ENCODE measurements at regions not wholly inside any gene's neighbourhood (a gene's known extent, or its start where the extent isn't known, plus 50 kb on each side); places are given as distances from the start of the nearest gene placed in this dataset.
"Not testable (repeated sequence)": the region's sequence is repeated elsewhere in the genome, so short reads cannot be mapped to it uniquely, and the experiment has no call there.

- no peak for TF ChIP-seq CTCF (IDR thresholded peaks at IDR 0.05)
- no peak for TF ChIP-seq EP300 (IDR thresholded peaks at IDR 0.05)
- no peak for TF ChIP-seq POLR2A (IDR thresholded peaks at IDR 0.05)
- no peak for TF ChIP-seq POLR2AphosphoS5 (IDR thresholded peaks at IDR 0.05)
- no peak overlapping the region for H3K27ac ChIP-seq
- peak in 1 of 2 donors; percentile 53 for DNase-seq
- H3K27me3 ChIP-seq, result no peaks in the 10 kb centered on the region
- intact Hi-C loops (cut with DNase I; ENCODE audit: low total_unique reads), result no loop called here
- H3K4me3 ChIP-seq, result no peak overlapping the region
- no peaks in the 10 kb centered on the region for H3K9me3 ChIP-seq
- H3K36me3 ChIP-seq, result no peaks in the 10 kb centered on the region
- H3K4me1 ChIP-seq, result peaks cover 0 to 19% (median 7%) of the 10 kb centered on the region in 4 donors
- WGBS, 5 donors, result 77 to 88% (median 81%) methylated on average over 9 of the region's 9 CpGs
These were observed 103.3 kb upstream of the GATA6 start for GRCh38 chr18:22066083-22066485.

GRCh38 chr18:22067109-22067508 is 102.3 kb upstream of the GATA6 start:
- TF ChIP-seq POLR2A (IDR thresholded peaks at IDR 0.05) (no peak), POLR2AphosphoS5 (IDR thresholded peaks at IDR 0.05) (no peak), CTCF (IDR thresholded peaks at IDR 0.05) (no peak), EP300 (IDR thresholded peaks at IDR 0.05) (no peak)
- H3K27ac ChIP-seq, result no peak overlapping the region
- no peaks in the 10 kb centered on the region for H3K9me3 ChIP-seq
- H3K4me3 ChIP-seq, result no peak overlapping the region
- intact Hi-C loops (cut with DNase I; ENCODE audit: low total_unique reads), result no loop called here
- no peaks in the 10 kb centered on the region for H3K36me3 ChIP-seq
- no peak for DNase-seq
- H3K27me3 ChIP-seq, result no peaks in the 10 kb centered on the region
- WGBS, 5 donors, result 89 to 98% (median 94%) methylated on average over 2 of the region's 2 CpGs
- H3K4me1 ChIP-seq, result peaks cover 0 to 17% (median 6%) of the 10 kb centered on the region in 4 donors

GRCh38 chr18:22067682-22068081 is 101.7 kb upstream of the GATA6 start:
- Histone ChIP-seq H3K27ac (no peak overlapping the region), H3K9me3 (no peaks in the 10 kb centered on the region), H3K27me3 (no peaks in the 10 kb centered on the region), H3K4me3 (no peak overlapping the region), H3K4me1 (peaks cover 0 to 15% (median 5%) of the 10 kb centered on the region in 4 donors), H3K36me3 (no peaks in the 10 kb centered on the region)
- WGBS, 5 donors, result 73 to 91% (median 79%) methylated on average over 3 of the region's 3 CpGs
- intact Hi-C loops (cut with DNase I; ENCODE audit: low total_unique reads), result no loop called here
- TF ChIP-seq CTCF (IDR thresholded peaks at IDR 0.05) (no peak), POLR2A (IDR thresholded peaks at IDR 0.05) (no peak), EP300 (IDR thresholded peaks at IDR 0.05) (no peak), POLR2AphosphoS5 (IDR thresholded peaks at IDR 0.05) (no peak)
- DNase-seq, result no peak

GRCh38 chr18:22068784-22069183 is 100.6 kb upstream of the GATA6 start:
- DNase-seq; intact Hi-C loops (cut with DNase I; ENCODE audit: low total_unique reads); H3K4me1 ChIP-seq; H3K36me3 ChIP-seq; H3K9me3 ChIP-seq; H3K27me3 ChIP-seq; H3K27ac ChIP-seq; H3K4me3 ChIP-seq: not testable (repeated sequence)
- 91 to 98% (median 96%) methylated on average over 2 of the region's 2 CpGs for WGBS, 5 donors

GRCh38 chr18:22069916-22070315 is 99.5 kb upstream of the GATA6 start:
- Histone ChIP-seq H3K9me3 (no peaks in the 10 kb centered on the region), H3K36me3 (no peaks in the 10 kb centered on the region), H3K27me3 (no peaks in the 10 kb centered on the region), H3K27ac (no peak overlapping the region), H3K4me3 (no peak overlapping the region), H3K4me1 (peaks cover 0 to 8% (median 0%) of the 10 kb centered on the region in 4 donors)
- intact Hi-C loops (cut with DNase I; ENCODE audit: low total_unique reads), result no loop called here
- DNase-seq, result no peak
- TF ChIP-seq EP300 (IDR thresholded peaks at IDR 0.05) (no peak), CTCF (IDR thresholded peaks at IDR 0.05) (no peak), POLR2A (IDR thresholded peaks at IDR 0.05) (no peak)
- WGBS, 5 donors, result 57 to 74% (median 68%) methylated on average over 6 to 8 of the region's 8 CpGs

Measured in stomach (tissue), 8 donors.